ENCODE measurements at regions not wholly inside any gene's neighbourhood (a gene's known extent, or its start where the extent isn't known, plus 50 kb on each side); places are given as distances from the start of the nearest gene placed in this dataset.
"Not testable (repeated sequence)": the region's sequence is repeated elsewhere in the genome, so short reads cannot be mapped to it uniquely, and the experiment has no call there.

- DNase-seq; H3K9me3 ChIP-seq; intact Hi-C loops (cut with DNase I; ENCODE audit: low total_unique reads); H3K4me3 ChIP-seq; H3K36me3 ChIP-seq; H3K4me1 ChIP-seq; in situ Hi-C loops (cut with MboI; ENCODE audit: low pct_ligation_motif_present in 1 of 4, low pct_unique_long_range_greater_than_20kb in 1 of 4, low sequenced_read_pairs in 3 of 4); H3K27ac ChIP-seq; H3K27me3 ChIP-seq: not testable (repeated sequence)
- WGBS, 2 donors (ENCODE audit: low coverage in 1 of 2): 82 to 92% methylated on average over 7 to 12 of the region's 12 CpGs
Measured at GRCh38 chr17:445839-446238, 93.2 kb upstream of the RPH3AL start, which contains the start of gene RFLNB. Gene RFLNB, minus strand, starts transcription at chr17:445939.

- Histone ChIP-seq H3K9me3 (no peaks in the 10 kb centered on the region), H3K4me1 (no peaks in the 10 kb centered on the region), H3K27ac (no peak overlapping the region), H3K36me3 (no peaks in the 10 kb centered on the region), H3K27me3 (no peaks in the 10 kb centered on the region), H3K4me3 (no peak overlapping the region)
- intact Hi-C loops (cut with DNase I; ENCODE audit: low total_unique reads): no loop called here
- TF ChIP-seq EP300 (IDR thresholded peaks at IDR 0.05; ENCODE audit: low read depth): no peak
- no peak for TF ChIP-seq CTCF (IDR thresholded peaks at IDR 0.05)
- no peak for TF ChIP-seq POLR2A (IDR thresholded peaks at IDR 0.05)
- TF ChIP-seq POLR2AphosphoS5 (IDR thresholded peaks at IDR 0.05): no peak
- 83 to 90% methylated on average over 7 of the region's 7 CpGs for WGBS, 2 donors (ENCODE audit: low coverage in 1 of 2)
- in situ Hi-C loops (cut with MboI; ENCODE audit: low pct_ligation_motif_present in 1 of 4, low pct_unique_long_range_greater_than_20kb in 1 of 4, low sequenced_read_pairs in 3 of 4): no loop called here
- no peak for DNase-seq
Measured at GRCh38 chr17:444879-445454, 92.4 kb upstream of the RPH3AL start.

DNA sequence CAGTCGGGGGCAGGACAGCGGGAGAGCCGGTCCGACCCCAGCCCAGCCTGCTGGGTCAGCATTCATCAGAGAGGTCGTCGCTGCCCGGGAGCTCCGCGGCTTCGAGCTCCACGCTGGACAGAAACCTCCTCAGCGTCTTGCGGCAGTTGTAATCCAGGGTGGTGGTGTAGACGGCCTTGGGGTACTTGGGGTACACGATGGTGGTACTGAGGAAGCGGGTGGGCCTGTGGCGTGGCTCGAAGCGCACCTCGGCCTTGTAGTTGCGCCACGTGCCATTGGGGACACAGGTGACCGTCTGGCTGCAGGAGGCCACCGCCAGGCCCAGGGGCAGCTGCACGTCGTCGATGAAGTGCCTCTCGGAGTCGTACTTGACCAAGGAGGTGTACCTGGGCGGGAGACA is 90.5 kb upstream of the RPH3AL start:
- Histone ChIP-seq H3K36me3 (no peaks in the 10 kb centered on the region), H3K27ac (no peak overlapping the region), H3K9me3 (no peaks in the 10 kb centered on the region), H3K4me1 (no peaks in the 10 kb centered on the region), H3K27me3 (no peaks in the 10 kb centered on the region), H3K4me3 (no peak overlapping the region)
- no peak for DNase-seq
- in situ Hi-C loops (cut with MboI; ENCODE audit: low pct_ligation_motif_present in 1 of 4, low pct_unique_long_range_greater_than_20kb in 1 of 4, low sequenced_read_pairs in 3 of 4) (no loop called here), intact Hi-C loops (cut with DNase I; ENCODE audit: low total_unique reads) (no loop called here)
- TF ChIP-seq POLR2AphosphoS5 (IDR thresholded peaks at IDR 0.05) (no peak), EP300 (IDR thresholded peaks at IDR 0.05; ENCODE audit: low read depth) (no peak), POLR2A (IDR thresholded peaks at IDR 0.05) (no peak), CTCF (IDR thresholded peaks at IDR 0.05) (no peak)
- WGBS, 2 donors (ENCODE audit: low coverage in 1 of 2): 96% methylated on average over 30 of the region's 30 CpGs; no CpG with 5 or more reads in 1 of the 2 donors

DNA sequence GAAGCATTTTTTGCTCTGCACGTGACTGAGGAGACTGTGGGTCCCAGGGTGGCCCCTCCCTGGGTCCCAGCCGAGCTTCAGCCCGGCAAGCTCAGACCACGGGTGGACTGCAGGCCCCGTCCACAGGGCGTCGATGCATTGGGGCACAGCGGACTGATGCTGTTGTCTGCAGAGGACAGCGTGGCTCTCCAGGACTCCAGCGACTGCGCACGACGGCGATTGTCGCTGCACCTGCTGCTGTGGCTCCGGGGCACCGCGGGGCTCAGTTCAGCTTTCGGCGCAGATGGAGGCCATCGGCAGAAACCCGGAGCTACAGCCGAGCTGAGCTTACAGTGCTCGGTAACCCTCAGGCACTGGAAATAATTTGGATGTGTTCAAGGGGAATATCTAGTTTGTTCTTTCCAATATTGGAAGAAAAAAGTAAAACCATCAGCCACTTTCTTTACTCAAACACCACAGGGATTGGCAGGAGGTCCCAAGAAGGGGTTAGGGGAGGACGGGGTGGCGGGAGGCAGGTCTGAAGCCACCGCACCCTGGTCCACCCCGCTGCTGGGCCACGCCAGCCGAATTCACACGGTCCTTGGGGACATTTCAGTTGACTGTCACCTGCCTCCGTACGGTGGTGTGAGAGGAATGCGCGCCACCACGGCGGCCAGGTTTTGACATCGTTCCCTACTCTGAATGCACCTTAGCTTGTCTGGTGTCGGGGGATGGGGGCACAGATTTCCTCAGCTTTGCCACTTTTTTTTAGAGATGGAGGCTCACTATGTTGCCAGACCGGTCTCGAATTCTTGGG is 88.7 kb upstream of the RPH3AL start:
- in situ Hi-C loops (cut with MboI; ENCODE audit: low pct_ligation_motif_present in 1 of 4, low pct_unique_long_range_greater_than_20kb in 1 of 4, low sequenced_read_pairs in 3 of 4) (no loop called here), intact Hi-C loops (cut with DNase I; ENCODE audit: low total_unique reads) (no loop called here)
- Histone ChIP-seq H3K27me3 (no peaks in the 10 kb centered on the region), H3K36me3 (no peaks in the 10 kb centered on the region), H3K4me1 (no peaks in the 10 kb centered on the region), H3K9me3 (no peaks in the 10 kb centered on the region), H3K27ac (no peak overlapping the region), H3K4me3 (no peak overlapping the region)
- DNase-seq: no peak
- WGBS, 2 donors (ENCODE audit: low coverage in 1 of 2): 90 to 91% methylated on average over 15 to 37 of the region's 41 CpGs
- TF ChIP-seq POLR2AphosphoS5 (IDR thresholded peaks at IDR 0.05): no peak
- TF ChIP-seq CTCF (IDR thresholded peaks at IDR 0.05): no peak
- TF ChIP-seq EP300 (IDR thresholded peaks at IDR 0.05; ENCODE audit: low read depth): no peak
- TF ChIP-seq POLR2A (IDR thresholded peaks at IDR 0.05): no peak

Data from transverse colon (tissue), 4 donors.